Glomerular visceral epithelial cell (primary cell): ENCODE measurements at regions not wholly inside any gene's neighbourhood (a gene's known extent, or its start where the extent isn't known, plus 50 kb on each side); places are given as distances from the start of the nearest gene placed in this dataset.

Experiments used
- DNase-seq: peaks from one replicate; pipeline ENCODE4 v3.0.0-alpha.2; 2016; ENCODE audit errors: extremely low spot score

DNA sequence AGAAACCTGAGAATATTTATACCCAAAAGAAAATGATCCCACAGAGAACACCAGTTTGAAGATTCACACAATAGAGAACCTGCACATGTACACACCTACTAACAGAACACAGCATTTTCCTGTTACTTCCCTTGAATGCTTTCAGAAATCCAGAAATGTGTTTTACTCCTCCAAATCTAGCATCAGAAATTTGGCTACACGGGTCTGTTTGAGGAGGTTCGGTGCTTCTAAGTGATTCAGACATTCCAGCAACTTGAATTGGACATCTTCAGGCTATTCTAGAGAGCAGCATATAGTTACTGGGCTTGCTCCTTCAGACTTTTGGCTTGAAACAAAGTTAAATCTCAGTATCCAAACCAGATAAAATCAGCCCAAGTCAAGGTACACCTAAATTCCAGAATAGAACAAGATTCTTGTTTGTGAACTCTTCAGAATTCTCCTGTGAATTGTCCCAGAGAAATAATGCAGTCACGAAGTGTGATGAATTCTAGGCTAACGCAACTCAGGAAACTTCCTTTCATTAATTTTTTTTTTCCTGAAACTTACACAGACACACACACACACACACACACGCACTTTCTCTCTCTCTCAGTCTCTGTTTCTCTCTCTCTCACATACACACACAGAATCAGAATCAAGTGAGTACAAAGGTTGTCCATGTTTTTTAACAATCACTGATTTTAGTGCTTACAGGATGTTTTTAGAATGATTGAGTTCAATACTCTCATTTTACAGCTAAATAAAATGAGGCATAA, 278.4 kb upstream of the SNX7 start:
- DNase-seq: no peak

DNA sequence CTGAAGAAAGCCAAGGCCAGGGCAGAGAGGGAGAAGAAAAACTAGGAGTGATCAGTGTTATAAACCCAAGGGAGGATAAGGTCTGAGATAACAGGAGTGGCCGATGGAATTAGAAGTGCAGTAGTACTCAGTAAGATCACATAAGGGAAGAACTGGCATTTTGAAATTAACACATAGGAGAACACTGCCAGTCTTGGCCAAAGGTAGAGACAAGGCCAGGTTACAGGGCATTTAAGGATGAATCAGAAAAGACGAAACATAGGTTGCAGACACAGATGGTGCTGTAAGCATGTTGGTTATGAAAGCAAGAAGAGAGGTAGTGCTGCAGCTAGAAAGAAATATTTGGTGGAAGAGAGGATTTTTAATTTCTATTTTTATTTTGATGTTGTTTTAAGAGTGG, 278.9 kb upstream of the SNX7 start:
- no peak for DNase-seq

DNA sequence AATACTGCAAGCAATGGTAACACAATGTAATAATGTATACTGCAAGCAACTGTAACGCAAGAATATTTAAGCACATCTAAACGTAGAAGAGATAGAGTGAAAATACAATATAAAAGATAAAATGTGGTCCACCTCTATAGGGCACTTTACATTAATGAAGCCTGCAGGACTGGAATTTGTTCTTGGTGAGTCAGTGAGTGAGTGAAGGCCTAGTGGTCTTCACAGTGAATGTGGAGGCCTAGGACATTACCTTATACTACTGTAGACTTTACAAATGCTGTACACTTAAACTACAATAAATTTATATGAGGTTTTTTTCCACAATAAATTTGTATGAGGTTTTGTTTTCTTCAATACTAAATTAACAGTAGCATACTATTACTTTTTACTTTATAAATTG, 287.4 kb upstream of the SNX7 start:
- no peak for DNase-seq

DNA sequence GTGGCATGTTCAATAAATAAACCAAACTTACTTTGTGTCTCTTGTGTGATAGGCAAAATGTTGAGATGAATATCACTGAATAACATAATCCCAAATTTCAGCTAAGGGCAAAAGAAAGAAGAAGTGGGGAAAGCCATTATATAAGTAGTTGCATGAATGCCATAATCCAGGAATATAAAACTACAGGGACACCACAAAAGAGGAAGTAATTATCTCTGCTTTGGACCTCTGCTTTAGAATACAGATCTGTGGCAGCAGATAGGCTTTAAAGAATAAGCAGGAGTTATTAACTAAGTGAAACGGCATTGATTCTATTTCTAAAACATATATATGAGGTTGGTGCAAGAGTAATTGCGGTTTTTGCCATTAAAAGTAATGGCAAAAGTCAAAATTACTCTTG, 288.5 kb upstream of the SNX7 start:
- DNase-seq: no peak

DNA sequence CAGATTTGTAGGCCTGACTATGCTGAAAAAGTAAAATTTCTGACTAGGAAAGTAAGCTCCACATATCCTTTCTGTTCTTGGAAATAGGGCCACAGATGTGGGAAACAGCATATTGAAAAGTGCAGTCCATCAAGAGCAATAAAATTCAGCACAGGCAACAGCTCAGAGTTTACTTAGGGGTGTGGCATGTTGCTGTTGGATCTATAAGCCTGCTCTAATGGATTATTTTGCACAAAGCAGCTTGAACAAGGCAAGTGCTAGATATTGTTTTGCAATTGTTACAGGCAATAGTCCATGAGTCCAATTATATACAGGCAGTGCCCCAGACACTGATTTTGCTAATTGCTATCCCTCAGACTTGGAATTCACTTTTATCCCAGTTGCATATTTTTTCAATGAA, 289.8 kb upstream of the SNX7 start:
- DNase-seq: no peak

DNA sequence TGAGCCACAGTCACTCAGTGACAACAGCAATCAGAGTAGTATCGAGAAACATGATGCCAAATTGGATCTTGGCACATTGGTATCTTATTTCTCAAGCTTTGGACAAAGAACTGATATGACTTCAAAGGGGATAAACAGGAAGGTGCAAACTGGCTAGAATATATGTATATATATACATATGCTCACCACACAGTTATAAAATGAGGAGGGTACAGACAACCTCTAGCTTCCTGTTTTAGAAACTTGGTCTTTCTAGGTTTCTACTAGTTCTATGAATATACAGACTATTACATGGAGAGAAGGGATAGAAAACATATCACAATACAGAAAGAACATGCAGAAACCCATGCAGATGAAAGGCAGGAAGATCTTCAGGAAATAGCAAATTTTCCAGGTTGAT, 292.1 kb upstream of the SNX7 start:
- no peak for DNase-seq

DNA sequence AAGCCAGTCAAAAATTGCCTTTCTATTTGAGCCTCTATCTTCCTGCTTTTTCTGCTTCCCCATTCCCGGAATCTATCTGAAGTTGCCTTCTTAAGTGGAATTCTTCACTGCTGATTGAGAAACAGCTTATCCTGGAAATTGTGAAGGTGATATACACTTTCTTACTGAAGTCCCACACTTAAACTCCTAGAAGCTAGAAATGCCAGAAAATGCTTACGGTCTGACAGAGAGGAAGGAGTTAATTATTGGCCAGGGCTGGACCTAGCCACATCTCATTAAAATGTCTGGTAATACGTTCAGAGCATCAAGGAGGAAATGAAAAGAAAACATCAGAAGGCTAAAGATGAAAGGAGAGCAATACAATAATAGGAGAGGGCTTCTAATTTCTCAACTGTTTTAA, 292.5 kb upstream of the SNX7 start:
- peak; percentile 20 for DNase-seq

DNA sequence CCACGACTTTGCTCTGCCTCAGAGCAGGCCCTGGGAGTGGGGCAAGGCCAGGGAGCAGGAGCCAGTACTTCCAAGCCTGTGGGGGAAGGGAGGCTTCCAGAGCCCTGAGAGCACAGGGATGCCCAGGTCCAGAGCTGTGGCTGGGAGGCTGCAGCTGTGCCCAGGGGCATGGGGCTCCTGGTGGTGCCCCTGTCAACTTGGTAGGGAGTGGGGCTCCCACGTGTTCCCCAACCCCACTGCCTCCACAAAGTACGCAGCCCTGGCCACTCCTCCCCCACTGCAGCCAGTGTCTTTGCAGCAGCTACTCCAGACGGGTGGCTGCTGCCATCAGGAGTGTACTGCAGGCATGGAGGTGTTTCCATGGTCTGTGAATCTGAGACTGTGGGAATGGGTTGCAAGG, 294.1 kb upstream of the SNX7 start:
- DNase-seq: no peak

DNA sequence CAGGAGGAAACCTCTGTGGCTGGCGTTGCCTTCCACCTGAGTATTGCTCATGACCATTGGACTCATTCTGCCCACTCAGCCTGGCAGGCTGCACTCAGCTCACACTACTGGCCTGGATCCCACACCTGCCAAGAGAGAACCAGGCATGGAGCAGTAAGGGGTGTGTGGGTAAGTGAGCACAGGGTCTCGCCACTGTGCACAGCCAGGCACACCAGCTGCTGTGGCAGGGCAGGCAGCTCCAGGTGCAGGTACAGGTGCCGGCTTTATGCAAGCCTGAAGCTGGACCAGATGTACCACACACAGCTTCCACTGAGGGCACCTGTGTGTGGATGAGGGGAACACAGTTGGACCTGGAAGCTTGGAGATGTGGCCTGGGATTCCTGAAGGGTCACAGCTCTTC, 295.2 kb upstream of the SNX7 start:
- DNase-seq: no peak

DNA sequence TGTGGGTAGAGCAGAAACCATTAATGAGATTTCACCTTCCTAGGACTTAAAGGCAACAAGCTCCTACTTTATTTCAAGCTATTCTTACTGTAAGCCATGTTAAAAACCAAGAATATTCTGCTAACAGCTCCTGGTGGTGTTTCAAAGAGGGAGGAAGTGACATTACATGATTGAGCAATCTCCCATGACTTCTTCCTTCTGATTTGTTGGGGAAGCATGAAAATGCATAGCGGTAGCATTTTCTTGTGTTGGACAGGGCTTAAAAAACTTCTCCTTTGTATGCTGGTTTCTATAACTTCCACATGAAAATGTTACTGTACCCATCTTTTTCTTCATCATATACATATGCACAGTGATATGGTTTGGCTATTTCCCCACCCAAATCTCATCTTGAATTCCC, 297.0 kb upstream of the SNX7 start:
- DNase-seq: no peak

DNA sequence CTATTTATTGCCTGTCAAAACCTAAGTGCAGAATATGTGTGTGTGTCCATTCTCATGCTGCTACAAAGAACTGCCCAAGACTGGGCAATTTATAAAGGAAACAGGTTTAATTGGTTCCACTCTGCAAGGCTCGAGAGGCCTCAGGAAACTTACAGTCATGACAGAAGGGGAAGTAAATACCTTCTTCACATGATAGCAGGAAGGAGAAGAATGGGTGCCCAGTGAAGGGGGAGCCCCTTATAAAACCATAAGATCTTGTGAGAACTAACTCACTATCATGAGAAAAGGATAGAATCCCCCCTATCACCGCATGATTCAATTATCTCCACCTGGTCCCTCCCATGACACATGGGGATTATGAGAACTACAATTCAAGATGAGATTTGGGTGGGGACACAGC, 300.7 kb upstream of the SNX7 start:
- DNase-seq: no peak

DNA sequence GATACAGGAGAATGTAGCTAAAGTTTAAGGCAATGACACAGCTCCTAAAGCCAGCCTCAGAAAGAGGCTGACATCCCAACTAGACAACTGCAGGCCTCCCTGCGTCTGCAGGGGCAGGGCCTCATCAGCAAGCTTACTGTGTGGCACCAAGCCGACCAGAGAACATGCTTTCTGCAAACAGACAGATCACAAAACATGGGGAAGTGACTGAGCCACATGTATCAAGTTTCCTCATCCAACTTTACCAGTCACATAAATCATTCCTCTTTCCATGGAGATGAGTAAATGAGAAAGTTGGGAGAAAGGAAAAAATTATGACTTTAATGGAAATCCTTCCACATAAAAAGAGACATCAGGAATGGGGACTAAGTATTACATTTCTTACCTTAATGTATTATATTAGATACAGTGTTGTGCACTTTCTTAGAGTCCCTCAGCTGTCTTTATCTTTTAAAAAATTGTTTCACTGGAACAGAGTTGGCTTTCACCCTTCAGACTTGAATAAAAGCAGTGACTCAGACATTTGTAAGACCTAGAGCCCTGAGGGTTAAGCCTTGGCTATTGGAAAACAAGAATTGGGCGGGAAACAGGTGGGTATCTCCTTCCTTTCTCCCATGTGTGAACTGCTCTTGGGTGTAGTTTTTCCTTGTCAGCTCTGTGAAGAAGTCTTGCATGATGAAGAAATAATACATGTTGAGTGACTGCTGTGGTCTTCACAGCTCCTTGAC, 305.7 kb upstream of the SNX7 start:
- no peak for DNase-seq

DNA sequence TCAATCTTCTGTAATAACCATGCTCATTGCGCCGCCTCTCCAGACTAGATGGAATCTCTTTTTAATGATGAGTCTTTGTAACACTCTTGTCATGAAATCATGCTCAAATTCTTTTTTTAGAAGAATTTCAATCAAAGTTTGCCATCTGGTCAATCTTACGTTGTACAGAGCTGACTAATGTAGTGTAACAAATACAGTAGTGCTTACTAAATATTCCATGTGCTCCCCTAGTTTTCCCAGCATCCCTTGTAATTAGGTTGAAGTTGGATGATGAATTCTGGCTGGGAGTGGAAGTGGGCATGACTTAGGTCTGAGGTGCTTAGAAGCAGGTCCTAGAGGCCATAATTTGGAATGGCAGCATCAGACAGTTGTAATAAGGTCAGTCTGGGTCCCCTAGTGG, 309.1 kb upstream of the SNX7 start:
- no peak for DNase-seq

DNA sequence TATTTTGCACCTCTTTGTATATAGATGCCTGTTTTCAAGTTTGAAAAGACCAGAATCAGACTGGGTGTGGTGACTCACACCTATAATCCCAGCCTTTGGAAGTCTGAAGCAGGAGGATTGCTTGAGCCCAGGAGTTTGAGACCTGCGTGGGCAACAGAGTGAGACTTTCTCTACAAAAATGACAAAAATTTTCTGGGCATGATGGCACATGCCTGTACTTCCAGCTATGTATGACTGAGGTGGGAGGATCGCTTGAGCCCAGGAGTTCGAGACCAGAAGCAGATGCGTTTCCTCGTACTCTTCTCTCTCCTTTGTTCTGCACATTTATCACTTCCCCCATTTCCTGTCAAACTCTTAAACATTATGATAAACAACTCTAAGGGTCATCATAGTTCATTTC, 310.0 kb upstream of the SNX7 start:
- no peak for DNase-seq

DNA sequence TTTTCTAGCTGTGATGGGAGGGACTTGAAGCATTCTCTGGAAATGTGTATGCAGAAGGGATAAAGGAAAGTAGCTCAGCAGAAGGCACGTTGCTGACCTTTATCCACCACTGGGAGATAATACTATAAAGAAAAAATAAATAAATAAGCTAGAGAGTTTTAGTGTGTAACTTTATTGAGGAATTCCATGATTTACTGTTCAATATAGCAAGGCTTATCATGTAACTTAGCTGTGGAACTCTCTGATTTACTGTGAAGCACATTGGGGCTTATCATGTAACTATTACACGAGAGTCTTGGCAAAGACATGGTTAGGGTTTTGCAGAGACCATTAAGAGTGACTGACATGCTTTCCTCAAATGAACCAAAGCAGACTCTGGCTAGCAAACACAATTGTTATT, 316.1 kb upstream of the SNX7 start:
- no peak for DNase-seq

DNA sequence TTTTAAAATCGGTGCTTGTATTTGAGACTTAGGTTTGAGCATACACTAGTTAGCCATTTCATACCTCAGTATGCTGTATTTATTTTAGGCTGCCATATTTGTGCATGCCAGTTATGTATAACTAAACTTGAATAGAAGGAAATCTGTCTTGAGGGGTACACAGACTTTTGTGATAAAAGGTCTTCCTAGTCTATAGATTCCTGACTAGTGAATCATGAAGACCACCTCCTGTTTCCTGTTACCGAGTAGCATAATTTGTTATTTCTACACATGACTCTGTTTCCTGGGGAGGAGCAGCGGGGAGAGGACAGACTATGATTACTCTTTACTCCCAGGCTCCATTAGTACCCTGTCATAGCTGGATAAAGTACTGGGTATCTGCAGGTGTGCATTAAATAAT, 316.8 kb upstream of the SNX7 start:
- DNase-seq: no peak

DNA sequence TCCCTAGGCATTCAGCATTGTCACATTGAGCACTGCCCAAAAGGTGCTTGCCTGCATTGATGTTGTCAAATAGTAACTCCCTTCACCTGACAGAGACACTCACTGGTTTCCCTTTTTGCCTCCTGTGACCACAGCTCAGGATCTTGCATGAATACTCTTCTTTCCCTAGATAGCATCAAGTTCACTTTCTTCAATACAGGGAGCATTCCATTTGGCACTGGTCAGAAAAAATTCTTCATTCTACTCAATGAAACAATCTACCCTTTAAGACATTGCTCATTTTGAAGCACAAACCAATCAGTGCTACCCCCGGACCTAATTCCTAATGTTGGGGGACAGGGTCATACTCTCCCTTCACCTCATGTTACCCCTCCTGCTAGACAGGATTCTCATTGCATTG, 319.0 kb upstream of the SNX7 start:
- no peak for DNase-seq

DNA sequence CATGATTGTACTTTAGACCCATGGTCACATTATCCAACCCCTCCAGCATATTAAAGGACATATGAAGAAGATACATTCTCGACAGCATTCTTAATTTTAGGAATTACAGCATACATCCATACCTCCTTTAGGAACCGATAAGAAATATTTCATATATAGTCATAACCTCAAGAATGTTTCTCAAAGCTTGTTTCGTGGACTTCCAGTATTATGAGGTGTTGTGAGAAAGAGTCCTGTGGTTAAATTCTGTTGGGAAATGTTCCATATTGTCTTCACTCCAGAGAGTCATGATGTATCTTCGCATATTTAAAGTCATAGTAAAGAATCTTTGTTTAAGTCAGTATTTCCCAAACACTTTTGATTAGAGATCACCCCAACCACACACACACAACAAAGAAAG, 321.0 kb upstream of the SNX7 start:
- peak; percentile 15 for DNase-seq

DNA sequence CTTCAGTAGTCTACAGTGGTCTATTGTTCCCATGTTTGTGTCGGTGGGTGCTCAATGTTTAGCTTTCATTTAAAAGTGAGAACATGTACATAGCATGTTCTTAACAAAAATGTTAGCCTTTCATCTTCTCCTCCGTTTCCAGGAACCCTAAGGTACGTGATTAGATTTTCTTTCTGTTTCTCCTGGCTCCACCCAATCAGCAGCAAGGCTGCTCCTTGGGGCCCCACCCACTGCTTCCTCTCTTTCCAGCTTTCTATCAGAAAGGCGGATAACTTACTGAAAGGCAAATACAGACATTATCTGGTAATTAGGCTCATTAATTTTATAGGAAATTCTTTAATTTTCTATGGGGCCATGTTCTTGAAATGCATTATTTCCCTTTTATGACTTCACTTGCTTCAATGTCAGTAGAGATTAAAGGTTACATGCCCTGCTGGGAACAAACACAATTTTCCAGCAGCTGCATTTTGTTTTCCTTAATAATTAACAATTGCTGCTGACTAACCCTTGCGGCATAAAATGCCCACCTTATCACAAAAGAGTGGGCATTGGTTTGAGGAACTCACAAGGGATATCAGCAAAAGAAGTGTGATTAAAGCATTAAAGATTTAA, 324.9 kb upstream of the SNX7 start:
- peak; percentile 16 for DNase-seq

DNA sequence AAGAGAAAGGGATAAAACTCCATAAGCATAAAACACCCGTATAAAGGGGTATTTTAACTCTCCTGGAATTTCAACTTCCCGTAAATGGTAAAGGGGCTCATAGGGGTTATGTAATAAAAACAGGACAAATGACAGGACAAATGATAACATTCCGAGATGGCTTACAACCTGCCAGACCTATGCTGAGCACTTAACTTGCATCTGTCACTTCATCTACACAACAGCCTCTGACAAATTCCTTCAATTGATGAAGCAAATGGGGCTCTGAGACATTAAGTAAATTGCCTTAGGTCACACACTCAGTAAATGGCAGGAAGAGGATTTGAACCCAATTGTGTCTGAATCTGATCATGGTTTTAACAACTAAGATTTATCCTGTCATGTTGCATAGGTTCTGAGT, 327.6 kb upstream of the SNX7 start:
- no peak for DNase-seq

DNA sequence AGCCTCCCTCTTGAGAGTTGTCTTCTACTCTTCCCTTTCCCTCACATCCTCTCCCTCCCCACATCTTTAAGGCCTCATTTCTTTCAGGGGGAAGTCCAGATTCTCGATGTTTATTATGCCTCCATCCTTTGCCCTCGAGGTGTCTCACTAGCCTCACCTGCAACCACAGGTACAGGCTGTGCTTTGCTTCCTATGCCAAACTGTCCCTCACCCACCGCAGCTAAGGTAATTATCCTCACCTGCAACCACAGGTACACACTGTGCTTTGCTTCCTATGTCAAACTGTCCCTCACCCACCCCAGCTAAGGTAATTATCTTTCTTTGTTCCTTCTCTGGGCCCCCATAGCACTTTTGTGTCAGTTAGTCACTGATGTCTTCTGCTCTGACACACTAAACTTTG, 328.1 kb upstream of the SNX7 start:
- no peak for DNase-seq

DNA sequence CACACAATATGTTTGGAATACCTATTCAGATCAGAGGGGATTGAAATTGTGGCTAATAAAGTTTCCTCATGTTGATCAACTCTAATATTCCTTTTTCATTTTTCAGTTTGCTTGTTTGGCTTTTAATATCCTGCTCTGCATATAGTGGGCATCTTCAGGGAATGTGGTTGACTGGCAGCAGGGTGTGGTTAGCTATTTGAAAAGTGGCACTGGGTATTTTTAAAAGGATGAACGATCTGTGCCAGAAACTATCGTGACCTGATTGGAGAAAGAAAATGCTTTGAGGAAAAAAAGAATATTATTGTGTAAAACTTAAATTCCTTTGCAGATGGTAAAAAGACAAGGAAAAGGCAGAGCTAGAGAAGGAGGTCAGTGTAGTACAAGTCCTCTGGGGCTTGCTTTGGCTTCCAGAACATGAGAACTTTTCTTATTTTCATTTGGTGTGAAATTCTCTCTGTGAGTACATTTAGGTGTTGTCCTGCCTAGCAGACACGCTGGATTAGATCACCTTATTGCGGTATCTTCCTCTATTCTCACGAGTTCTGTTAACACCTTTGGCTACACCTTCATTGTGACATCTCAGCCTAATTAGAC, 329.7 kb upstream of the SNX7 start:
- DNase-seq: no peak

DNA sequence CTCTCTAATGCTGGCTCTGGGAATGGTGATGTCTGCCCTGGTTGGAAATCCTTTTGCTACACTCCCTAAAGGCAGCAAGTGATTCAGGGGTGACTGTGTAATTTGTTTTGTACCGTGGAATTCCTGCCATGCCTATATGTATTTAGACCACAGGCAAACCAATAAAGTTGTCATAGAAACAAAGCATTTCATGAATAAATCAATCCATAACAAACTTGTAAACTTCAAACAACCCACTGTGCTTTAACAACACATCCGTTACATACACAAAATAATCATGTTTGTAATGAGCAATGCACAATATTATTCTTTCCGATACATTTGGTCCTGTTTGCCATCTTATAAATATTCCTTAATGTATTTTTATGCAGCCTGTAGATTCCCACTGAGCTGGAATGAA, 330.3 kb upstream of the SNX7 start:
- peak; percentile 25 for DNase-seq
